ENCODE measurements at regions not wholly inside any gene's neighbourhood (a gene's known extent, or its start where the extent isn't known, plus 50 kb on each side); places are given as distances from the start of the nearest gene placed in this dataset.

DNA sequence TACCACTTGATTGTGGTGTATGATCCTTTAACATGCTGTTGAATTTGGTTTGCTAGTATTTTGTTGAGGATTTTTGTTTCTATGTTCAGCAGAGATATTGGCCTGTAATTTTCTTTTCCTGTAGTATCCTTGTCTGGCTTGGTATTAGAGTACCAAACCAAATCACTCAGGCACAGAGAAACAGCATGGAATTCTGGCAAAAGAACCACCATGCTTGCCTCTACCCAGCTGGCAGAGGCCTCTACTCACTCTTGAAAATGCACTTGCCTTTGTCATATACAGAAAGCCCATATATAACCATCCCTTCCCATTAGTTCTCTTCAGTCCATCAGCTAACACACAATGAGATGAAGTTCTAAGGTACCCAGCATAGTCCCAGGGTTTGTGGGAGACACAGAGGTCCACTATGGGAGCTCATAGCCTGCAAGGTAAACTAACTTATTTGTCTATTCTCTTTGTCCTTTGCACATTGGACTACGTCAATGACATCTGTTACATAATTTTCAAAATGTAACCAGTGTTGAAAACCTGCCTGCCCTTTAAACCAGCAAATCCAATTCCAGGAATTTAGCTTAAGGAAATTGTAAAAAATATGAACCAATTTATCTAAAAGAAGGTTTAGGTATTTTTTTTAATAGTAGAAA is 82.1 kb upstream of the POMGNT2 start:
- Histone ChIP-seq H3K14ac (ENCODE audit: low read length) (no peak overlapping the region), H3K23ac (ENCODE audit: low read length) (no peak overlapping the region), H3K9ac (ENCODE audit: low read length) (no peak overlapping the region), H4K8ac (ENCODE audit: low read depth, low read length) (no peak overlapping the region), H3K79me2 (ENCODE audit: control insufficient read depth, insufficient read depth, low read length, poor library complexity) (no peaks in the 10 kb centered on the region), H2AK5ac (ENCODE audit: low read length) (no peak overlapping the region), H4K12ac (ENCODE audit: low read depth, low read length) (no peak overlapping the region), H3K27ac (ENCODE audit: low read depth, low read length) (no peak overlapping the region), H3K27me3 (ENCODE audit: insufficient read depth, low read length) (no peaks in the 10 kb centered on the region), H2BK120ac (ENCODE audit: insufficient read depth, low read length, poor library complexity) (no peak overlapping the region), H3K79me1 (ENCODE audit: low read length) (no peaks in the 10 kb centered on the region), H3K18ac (ENCODE audit: low read length) (no peak overlapping the region), H3K4me3 (ENCODE audit: low read depth, low read length) (no peak overlapping the region), H3K4me2 (ENCODE audit: low read length) (no peak overlapping the region), H3K4me1 (ENCODE audit: control insufficient read depth in 1 of 2, insufficient read depth in 2 of 2, low read length in 2 of 2) (no peaks in the 10 kb centered on the region), H3K36me3 (ENCODE audit: control insufficient read depth in 1 of 2, insufficient read depth in 2 of 2, low read length in 2 of 2) (no peaks in the 10 kb centered on the region), H2AFZ (ENCODE audit: insufficient read depth, low read length, poor library complexity) (no peak overlapping the region), H3K9me3 (ENCODE audit: insufficient read depth, low read depth, low read length) (peaks cover 5% of the 10 kb centered on the region), H2BK5ac (ENCODE audit: low read depth, low read length, poor library complexity) (no peak overlapping the region), H2BK12ac (ENCODE audit: low read length) (no peak overlapping the region), H3K4ac (ENCODE audit: low read depth, low read length) (no peak overlapping the region), H4K91ac (ENCODE audit: low read depth, low read length) (no peak overlapping the region)
- no CpG with 5 or more reads among the region's 1 CpG for WGBS (ENCODE audit: extremely low coverage, insufficient coverage, insufficient read length)
- no peak for DNase-seq

DNA sequence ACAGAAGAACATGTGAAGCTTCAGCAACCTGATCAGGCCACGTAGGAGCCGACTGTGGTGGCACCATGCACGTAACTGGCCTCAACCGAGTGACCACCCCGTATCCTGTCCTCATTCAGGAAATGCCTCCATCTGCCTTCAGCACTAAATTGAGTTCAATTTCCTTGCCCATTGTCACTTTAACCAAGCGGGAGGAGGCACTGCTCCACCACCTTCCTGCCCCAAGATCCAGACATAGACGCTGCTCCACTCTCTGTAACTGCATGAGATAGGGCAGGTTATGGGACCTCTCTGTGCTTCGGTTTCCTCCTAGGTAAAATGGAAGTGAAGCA is 80.1 kb upstream of the POMGNT2 start:
- DNase-seq: no peak
- no peak overlapping the region for H3K4me3 ChIP-seq (ENCODE audit: low read depth, low read length)
- H3K27me3 ChIP-seq (ENCODE audit: insufficient read depth, low read length): no peaks in the 10 kb centered on the region
- no peaks in the 10 kb centered on the region for H3K79me2 ChIP-seq (ENCODE audit: control insufficient read depth, insufficient read depth, low read length, poor library complexity)
- H3K36me3 ChIP-seq (ENCODE audit: control insufficient read depth in 1 of 2, insufficient read depth in 2 of 2, low read length in 2 of 2): no peaks in the 10 kb centered on the region
- WGBS (ENCODE audit: extremely low coverage, insufficient coverage, insufficient read length): no CpG with 5 or more reads among the region's 8 CpGs
- H3K79me1 ChIP-seq (ENCODE audit: low read length): no peaks in the 10 kb centered on the region
- H3K4me2 ChIP-seq (ENCODE audit: low read length): no peak overlapping the region
- H3K27ac ChIP-seq (ENCODE audit: low read depth, low read length): no peak overlapping the region
- no peak overlapping the region for H3K4ac ChIP-seq (ENCODE audit: low read depth, low read length)
- H4K91ac ChIP-seq (ENCODE audit: low read depth, low read length): no peak overlapping the region
- no peak overlapping the region for H2BK12ac ChIP-seq (ENCODE audit: low read length)
- no peak overlapping the region for H4K12ac ChIP-seq (ENCODE audit: low read depth, low read length)
- no peak overlapping the region for H3K9ac ChIP-seq (ENCODE audit: low read length)
- no peak overlapping the region for H3K18ac ChIP-seq (ENCODE audit: low read length)
- no peak overlapping the region for H2AFZ ChIP-seq (ENCODE audit: insufficient read depth, low read length, poor library complexity)
- H2AK5ac ChIP-seq (ENCODE audit: low read length): no peak overlapping the region
- H2BK120ac ChIP-seq (ENCODE audit: insufficient read depth, low read length, poor library complexity): no peak overlapping the region
- no peaks in the 10 kb centered on the region for H3K4me1 ChIP-seq (ENCODE audit: control insufficient read depth in 1 of 2, insufficient read depth in 2 of 2, low read length in 2 of 2)
- H3K14ac ChIP-seq (ENCODE audit: low read length): no peak overlapping the region
- H3K9me3 ChIP-seq (ENCODE audit: insufficient read depth, low read depth, low read length): peaks cover 3% of the 10 kb centered on the region
- no peak overlapping the region for H4K8ac ChIP-seq (ENCODE audit: low read depth, low read length)
- H3K23ac ChIP-seq (ENCODE audit: low read length): no peak overlapping the region
- H2BK5ac ChIP-seq (ENCODE audit: low read depth, low read length, poor library complexity): no peak overlapping the region

- no peak overlapping the region for H4K8ac ChIP-seq (ENCODE audit: low read depth, low read length)
- no peaks in the 10 kb centered on the region for H3K27me3 ChIP-seq (ENCODE audit: insufficient read depth, low read length)
- no peak overlapping the region for H3K23ac ChIP-seq (ENCODE audit: low read length)
- no peaks in the 10 kb centered on the region for H3K79me2 ChIP-seq (ENCODE audit: control insufficient read depth, insufficient read depth, low read length, poor library complexity)
- no peaks in the 10 kb centered on the region for H3K36me3 ChIP-seq (ENCODE audit: control insufficient read depth in 1 of 2, insufficient read depth in 2 of 2, low read length in 2 of 2)
- H3K27ac ChIP-seq (ENCODE audit: low read depth, low read length): no peak overlapping the region
- no peak overlapping the region for H3K14ac ChIP-seq (ENCODE audit: low read length)
- H3K4me2 ChIP-seq (ENCODE audit: low read length): no peak overlapping the region
- H2BK120ac ChIP-seq (ENCODE audit: insufficient read depth, low read length, poor library complexity): no peak overlapping the region
- H3K18ac ChIP-seq (ENCODE audit: low read length): no peak overlapping the region
- no peak overlapping the region for H2AFZ ChIP-seq (ENCODE audit: insufficient read depth, low read length, poor library complexity)
- H4K12ac ChIP-seq (ENCODE audit: low read depth, low read length): no peak overlapping the region
- H3K79me1 ChIP-seq (ENCODE audit: low read length): no peaks in the 10 kb centered on the region
- WGBS (ENCODE audit: extremely low coverage, insufficient coverage, insufficient read length): no CpG with 5 or more reads among the region's 5 CpGs
- H3K4me3 ChIP-seq (ENCODE audit: low read depth, low read length): no peak overlapping the region
- no peak overlapping the region for H2AK5ac ChIP-seq (ENCODE audit: low read length)
- DNase-seq: peak in 1 of 2 donors; percentile 61
- no peaks in the 10 kb centered on the region for H3K4me1 ChIP-seq (ENCODE audit: control insufficient read depth in 1 of 2, insufficient read depth in 2 of 2, low read length in 2 of 2)
- no peak overlapping the region for H3K4ac ChIP-seq (ENCODE audit: low read depth, low read length)
- peaks cover 3% of the 10 kb centered on the region for H3K9me3 ChIP-seq (ENCODE audit: insufficient read depth, low read depth, low read length)
- no peak overlapping the region for H2BK5ac ChIP-seq (ENCODE audit: low read depth, low read length, poor library complexity)
- no peak overlapping the region for H4K91ac ChIP-seq (ENCODE audit: low read depth, low read length)
- H3K9ac ChIP-seq (ENCODE audit: low read length): no peak overlapping the region
- no peak overlapping the region for H2BK12ac ChIP-seq (ENCODE audit: low read length)
These were observed 79.5 kb upstream of the POMGNT2 start for GRCh38 chr3:43185274-43185982.

- no peak overlapping the region for H2BK120ac ChIP-seq (ENCODE audit: insufficient read depth, low read length, poor library complexity)
- H2BK12ac ChIP-seq (ENCODE audit: low read length): no peak overlapping the region
- DNase-seq: no peak
- H4K91ac ChIP-seq (ENCODE audit: low read depth, low read length): no peak overlapping the region
- no peak overlapping the region for H3K9ac ChIP-seq (ENCODE audit: low read length)
- H3K36me3 ChIP-seq (ENCODE audit: control insufficient read depth in 1 of 2, insufficient read depth in 2 of 2, low read length in 2 of 2): no peaks in the 10 kb centered on the region
- no peak overlapping the region for H3K4me2 ChIP-seq (ENCODE audit: low read length)
- H3K9me3 ChIP-seq (ENCODE audit: insufficient read depth, low read depth, low read length): peaks cover 3% of the 10 kb centered on the region
- H3K4me3 ChIP-seq (ENCODE audit: low read depth, low read length): no peak overlapping the region
- H2AK5ac ChIP-seq (ENCODE audit: low read length): no peak overlapping the region
- no peaks in the 10 kb centered on the region for H3K4me1 ChIP-seq (ENCODE audit: control insufficient read depth in 1 of 2, insufficient read depth in 2 of 2, low read length in 2 of 2)
- H3K27ac ChIP-seq (ENCODE audit: low read depth, low read length): no peak overlapping the region
- no peaks in the 10 kb centered on the region for H3K79me1 ChIP-seq (ENCODE audit: low read length)
- H4K8ac ChIP-seq (ENCODE audit: low read depth, low read length): no peak overlapping the region
- no peak overlapping the region for H2AFZ ChIP-seq (ENCODE audit: insufficient read depth, low read length, poor library complexity)
- no peak overlapping the region for H4K12ac ChIP-seq (ENCODE audit: low read depth, low read length)
- H3K27me3 ChIP-seq (ENCODE audit: insufficient read depth, low read length): no peaks in the 10 kb centered on the region
- no peak overlapping the region for H2BK5ac ChIP-seq (ENCODE audit: low read depth, low read length, poor library complexity)
- H3K79me2 ChIP-seq (ENCODE audit: control insufficient read depth, insufficient read depth, low read length, poor library complexity): no peaks in the 10 kb centered on the region
- no peak overlapping the region for H3K14ac ChIP-seq (ENCODE audit: low read length)
- no peak overlapping the region for H3K4ac ChIP-seq (ENCODE audit: low read depth, low read length)
- WGBS (ENCODE audit: extremely low coverage, insufficient coverage, insufficient read length): no CpG with 5 or more reads among the region's 2 CpGs
- no peak overlapping the region for H3K18ac ChIP-seq (ENCODE audit: low read length)
- H3K23ac ChIP-seq (ENCODE audit: low read length): no peak overlapping the region
These were observed 77.6 kb upstream of the POMGNT2 start for GRCh38 chr3:43183456-43183855.
